Ramos (cell line): ENCODE measurements at regions not wholly inside any gene's neighbourhood (a gene's known extent, or its start where the extent isn't known, plus 50 kb on each side); places are given as distances from the start of the nearest gene placed in this dataset.
"Not testable (repeated sequence)": the region's sequence is repeated elsewhere in the genome, so short reads cannot be mapped to it uniquely, and the experiment has no call there.

Experiments used
- in situ Hi-C: fragments of 300-500 bp; cut with MboI; formaldehyde crosslinking; loops from one replicate; pipeline ENCODE4 v1.14.3; 2022; ENCODE audit warnings: low sequenced_read_pairs; ENCODE audit not compliant: unreplicated experiment

DNA sequence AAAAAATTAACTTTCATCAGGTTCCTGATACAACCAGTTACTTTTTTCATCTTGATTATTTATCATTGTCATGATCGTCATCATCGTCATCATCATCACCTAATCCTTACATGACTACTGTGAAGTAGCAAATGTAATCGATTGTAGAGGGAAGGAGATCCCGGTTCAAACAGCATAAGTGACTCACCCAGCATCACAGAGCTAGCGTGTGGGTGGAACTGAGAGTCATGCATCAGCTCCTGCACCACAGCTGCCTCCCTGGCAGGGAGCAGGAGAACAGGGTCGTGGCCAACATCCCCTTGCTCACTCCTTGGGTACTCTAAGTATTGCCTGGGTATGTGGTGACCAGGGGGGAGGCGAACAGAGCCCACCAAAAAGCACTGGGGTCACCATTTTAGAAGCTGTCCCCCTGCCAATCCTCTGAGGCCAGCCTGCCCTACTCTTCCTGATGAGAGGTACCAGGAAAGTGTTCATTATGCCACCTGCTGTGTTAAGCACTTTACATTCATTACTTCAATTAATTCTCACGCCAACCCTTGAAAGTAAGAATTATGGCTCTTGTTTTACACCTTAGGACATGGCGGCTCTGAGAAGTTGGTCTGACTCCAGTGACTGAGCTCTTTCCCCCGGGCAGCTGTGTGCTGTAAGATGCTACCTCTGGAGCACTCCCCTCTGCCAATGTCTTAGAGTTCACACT lies 425.2 kb downstream of the CD83 start:
- in situ Hi-C loops, result no loop called here

DNA sequence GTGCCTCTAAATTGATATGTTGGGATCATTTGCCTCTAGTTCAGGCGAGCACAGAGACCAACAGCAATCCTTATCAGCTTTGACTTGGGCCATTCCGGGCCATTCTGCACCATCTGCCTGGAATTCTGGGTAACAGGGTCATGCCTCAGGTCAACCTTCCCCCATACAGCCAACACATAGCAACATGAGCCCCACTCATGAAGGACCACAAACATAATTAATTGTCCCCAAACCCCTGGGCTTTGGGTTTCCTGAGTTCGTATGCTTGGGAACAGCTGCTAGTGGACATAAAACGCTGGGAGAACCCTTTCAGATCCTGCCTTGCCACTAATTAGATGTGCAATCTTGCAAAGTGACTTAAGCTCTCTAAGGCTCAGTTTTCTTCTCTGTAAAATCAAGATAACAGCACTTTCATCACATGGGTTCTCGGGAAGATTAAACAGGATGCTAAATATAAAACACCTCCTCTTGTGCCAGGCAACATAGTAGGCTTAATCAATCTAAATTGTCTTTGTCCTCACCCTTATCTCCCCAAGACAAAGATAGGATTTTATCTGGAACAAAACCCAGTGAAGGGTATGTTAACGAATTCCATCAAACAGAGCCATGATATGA lies 426.5 kb downstream of the CD83 start:
- in situ Hi-C loops, result no loop called here

DNA sequence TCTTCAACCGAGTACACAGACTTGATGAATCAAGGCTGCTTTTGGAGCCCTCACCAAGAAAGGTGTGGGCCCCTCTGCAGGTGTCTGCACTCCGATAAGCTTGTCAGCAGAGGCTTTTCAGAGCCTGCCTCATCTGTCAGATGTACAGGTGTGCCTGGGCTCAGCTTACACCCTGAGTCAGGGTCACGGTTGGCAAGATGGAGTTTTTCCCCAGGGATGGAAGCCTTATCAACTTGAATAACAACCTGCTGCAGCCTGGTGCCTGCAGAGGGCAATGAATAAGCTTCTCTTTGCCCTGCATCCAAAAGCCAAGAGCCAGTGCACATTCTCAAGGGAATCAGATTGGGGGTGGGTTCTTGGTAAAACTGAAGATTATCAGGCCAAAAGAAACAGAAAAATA lies 427.1 kb downstream of the CD83 start:
- in situ Hi-C loops, result no loop called here

DNA sequence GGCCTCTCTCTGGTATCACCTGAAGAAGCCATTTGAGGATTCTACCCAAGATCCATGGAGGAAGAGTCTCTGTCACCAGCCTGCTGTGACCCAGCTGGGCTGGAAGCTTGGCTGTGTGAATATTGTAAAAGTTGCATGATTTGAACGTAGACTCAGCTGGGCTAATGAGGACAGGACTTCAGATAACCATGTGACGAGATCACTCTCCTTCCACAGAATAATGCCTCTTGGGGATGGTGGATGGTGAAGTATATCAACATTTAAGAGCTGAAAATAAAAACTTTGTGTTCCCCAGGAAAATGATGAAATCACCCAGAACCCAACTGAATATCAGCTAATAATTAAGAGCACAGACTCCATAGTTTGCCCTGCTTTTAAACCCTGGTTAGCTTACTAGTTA lies 427.9 kb downstream of the CD83 start:
- in situ Hi-C loops, result no loop called here

DNA sequence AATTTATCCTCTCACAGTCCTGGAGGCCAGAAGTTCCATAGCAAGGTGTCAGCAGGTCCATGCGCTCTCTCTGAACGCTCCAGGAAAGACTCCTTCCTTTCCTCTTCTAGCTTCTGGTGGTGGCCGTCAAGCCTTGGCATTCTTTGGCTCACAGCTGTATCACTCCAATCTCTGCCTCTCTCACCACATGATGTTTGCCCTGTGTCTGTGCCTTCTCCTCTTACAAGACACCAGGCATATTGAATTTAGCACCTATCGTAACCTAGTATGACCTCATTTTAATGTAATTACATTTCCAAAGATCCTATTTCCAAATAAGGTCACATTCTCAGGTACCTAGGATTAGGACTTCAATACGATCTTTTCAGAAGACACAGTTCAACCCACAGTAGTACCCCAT lies 428.5 kb downstream of the CD83 start:
- in situ Hi-C loops, result no loop called here

DNA sequence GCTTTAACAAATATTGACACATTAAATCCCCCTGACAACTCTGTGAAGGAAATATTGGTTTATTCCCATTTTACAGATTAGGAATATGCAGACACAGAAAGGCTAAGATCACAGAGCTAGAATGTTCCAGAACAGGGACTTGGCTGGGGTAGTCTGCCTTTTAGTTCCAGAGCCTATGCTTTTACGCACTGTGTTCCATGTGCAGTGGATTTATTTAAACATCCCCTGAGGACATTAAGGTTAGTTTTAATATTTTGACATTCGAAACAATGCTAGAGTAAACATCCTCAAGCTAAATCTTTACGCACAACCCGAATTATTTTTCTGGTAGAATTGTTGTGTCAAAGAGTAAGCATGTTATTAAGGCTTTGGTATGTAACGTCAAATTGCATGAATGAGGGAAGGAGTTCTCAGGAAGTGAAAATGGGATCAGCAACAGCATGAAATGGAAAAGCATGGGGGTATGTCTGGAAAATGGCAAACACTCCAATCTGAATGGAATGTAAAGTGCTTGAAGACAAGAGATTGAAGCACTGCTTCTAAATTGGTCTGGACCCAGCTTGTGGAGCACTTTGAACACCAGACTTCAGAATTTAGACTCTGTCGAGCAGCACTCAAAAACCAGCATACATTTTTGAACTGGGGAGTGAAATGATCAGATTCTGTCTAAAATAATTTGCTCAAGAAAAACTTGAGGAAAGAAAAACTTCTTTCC lies 429.9 kb downstream of the CD83 start:
- in situ Hi-C loops, result no loop called here

DNA sequence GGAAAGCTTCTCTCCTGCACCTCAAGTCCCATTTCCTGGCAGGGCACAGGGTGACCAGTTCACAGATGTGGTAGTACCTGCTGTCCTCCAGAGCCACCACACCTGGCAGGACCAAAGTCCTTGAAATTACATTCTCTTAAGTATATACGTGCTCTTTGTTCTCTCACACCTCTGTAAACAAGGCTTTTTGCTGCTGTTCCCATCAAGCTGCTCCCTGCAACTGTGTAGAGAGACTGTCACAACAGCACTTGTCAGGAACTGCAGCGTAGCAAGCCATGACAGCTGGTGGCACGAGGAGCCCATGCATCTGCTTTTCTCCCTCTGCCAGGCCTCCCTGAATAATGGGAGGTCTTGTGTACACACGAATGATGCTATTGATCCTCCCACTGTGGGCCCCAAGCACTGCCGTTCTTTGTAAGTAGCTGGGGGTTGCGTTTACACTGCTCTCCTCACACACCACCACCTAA lies 431.8 kb downstream of the CD83 start:
- in situ Hi-C loops, result no loop called here

DNA sequence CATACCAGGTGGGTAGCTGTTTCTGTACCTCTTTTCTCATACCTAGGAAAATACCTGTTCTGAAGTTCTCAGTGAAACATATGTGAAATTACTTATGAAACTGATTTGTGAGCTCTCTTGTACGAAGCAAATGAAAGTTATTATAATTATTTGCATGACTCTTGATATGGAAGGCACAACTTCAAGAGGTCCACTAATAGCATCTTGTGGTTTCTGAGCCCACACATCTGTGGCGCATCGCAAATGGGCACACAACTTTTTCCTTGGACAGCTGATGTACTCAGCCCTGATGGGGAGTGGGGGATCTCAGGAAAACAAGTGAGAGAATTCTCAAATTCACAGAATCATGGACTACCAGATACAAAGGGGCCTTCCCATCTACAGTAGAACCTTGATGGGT lies 432.3 kb downstream of the CD83 start:
- in situ Hi-C loops, result no loop called here

DNA sequence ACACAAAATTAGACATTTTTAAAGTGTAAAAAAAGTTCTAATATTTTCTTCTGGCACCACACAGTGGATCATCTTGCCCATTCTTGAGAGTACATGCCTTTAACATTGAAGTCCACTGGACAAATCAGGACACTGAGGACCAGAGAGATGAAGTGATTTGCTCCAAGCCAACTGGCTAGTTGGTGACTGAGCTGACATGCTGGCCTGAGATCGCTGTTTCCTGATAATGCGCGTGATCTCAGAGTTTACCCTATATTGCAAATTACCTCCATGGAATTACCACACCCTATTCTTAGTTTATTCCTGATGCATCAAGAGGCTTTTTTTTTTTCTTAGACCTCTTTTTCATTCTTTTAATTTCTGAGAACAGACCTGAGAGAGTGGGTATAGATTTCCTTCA lies 432.8 kb downstream of the CD83 start:
- in situ Hi-C loops, result no loop called here

DNA sequence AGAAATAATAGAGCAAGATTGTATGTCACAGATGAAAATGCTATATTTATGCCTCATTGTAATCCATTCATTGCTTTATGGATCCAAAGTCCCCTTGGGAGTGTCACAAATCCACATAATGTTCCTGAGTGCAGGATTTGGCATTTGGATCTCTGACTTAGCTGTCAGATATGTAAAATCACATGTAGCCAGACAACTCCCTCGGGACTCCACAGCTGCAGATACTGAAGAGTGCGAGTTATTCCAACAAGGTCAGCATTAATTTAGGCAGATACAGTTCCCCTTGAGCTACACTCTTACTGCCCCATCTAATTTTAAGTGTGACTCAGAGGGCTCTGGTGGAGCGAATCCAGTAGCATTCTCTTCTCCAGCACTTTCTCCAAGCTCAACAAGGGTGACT lies 433.2 kb downstream of the CD83 start:
- in situ Hi-C loops, result no loop called here

DNA sequence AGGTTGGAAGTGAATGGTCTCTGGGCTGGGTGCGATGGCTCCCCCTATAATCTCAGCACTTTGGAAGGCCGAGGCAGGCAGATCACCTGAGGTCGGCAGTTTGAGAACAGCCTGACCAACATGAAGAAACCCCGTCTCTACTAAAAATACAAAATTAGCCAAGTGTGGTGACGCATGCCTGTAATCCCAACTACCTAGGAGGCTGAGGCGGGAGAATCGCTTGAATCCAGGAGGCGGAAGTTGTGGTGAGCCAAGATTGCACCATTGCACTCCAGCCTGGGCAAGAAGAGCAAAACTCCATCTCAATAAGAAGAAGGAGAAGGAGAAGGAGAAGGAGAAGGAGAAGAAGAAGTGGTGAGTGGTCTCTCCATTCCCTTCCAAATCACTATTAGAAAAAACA lies 434.0 kb downstream of the CD83 start:
- in situ Hi-C loops, result not testable (repeated sequence)

DNA sequence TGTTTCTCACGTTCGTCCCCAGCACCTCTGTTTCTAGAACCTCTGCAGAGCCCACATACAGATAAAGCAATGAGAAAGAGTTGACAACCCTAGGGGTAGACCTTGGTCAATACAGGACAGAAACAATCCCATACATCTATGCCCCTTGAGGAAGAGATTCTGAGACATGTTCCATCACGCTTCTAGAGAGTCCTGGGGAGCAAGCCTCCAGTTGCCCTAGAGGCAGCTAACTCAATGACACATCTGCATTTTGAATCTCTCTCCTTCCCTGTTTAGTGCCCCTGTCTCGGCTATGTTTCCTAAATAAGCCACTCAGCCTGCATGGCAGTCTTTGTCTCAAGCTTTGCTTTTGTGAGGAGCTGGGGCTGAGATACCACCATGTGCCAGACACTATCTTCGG lies 435.3 kb downstream of the CD83 start:
- in situ Hi-C loops, result no loop called here

DNA sequence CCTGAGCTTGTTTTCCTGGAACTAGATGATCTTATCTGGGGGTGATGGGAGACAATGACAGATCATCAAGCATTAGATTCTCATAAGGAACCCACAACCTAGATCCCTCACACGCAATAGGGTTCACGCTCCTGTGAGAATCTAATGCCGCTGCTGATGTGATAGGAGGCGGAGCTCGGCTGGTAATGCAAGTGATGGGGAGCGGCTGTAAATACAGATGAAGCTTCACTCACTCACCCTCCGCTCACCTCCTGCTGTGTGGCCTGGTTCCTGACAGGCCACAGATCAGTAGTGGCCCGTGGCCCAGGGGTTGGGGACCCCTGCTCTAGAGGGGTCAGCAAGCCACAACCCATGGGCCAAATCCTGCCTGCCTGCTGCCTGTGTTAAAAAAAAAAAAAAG lies 435.9 kb downstream of the CD83 start:
- in situ Hi-C loops, result no loop called here

DNA sequence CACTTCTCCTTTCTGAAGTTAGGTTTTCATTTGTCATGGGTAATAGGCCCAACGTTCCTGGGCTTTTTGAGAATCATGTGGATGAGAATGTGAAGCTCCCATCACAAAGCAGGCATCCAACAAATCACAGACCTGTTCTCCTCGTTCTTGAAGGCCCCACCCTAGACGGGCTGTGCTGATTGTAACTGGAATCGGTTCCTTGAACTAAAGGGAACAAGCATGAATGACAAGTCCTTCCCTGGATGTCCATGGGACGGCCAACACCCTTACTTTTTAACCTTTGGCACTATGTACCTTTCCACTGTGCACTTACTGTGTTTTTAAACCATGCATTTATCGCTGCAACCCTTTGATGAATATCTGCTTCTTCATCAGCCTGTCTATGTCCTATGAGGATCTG lies 438.2 kb downstream of the CD83 start:
- in situ Hi-C loops, result no loop called here

DNA sequence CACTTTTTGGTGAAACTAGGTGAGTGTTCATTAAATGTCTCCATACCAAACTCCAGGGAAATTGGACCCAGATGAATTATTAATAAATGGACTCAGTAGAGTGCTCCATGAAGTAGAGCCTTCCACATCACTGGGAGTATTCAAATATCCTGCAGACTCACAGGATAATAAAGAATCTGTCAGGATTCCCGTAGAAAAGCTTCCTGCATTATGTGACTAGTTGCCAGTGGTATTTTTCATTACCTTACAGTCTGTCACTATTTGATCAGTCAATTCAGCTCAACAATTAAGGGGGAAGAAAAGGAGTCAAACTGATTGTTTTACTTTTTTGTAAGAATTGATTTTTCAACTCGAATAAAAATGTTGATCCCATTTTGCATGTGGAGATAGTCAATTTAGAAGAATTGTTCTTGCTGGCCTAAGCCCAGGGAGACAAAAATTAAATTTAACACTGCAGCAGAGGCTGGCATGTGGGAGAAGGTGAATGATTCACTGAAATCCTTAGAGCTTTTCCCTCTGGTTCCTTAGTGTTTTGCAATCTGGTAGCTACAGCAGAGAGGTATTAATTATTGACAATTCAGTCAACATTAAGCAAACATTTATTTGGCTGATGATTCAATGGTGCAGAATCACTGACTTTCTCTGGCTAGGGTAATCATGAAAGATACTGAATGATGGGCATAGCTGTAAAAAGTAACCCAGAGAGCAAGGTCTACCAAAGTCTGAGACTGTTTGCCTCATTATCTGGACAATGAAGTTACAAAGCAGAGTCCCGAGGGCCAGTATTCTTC lies 442.4 kb downstream of the CD83 start:
- in situ Hi-C loops, result no loop called here

DNA sequence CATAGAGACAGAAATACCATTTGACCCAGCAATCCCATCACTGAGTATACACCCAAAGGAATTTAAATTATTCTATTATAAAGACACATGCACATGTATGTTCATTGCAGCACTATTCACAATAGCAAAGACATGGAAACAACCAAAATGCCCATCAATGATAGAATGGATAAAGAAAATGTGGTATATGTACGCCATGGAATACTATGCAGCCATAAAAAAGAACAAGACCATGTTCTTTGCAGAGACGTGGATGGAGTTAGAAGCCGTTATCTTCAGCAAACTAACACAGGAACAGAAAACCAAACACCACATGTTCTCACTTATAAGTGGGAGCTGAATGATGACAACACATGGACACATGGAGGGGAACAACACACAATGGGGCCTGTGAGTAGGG lies 444.0 kb downstream of the CD83 start:
- in situ Hi-C loops, result not testable (repeated sequence)

DNA sequence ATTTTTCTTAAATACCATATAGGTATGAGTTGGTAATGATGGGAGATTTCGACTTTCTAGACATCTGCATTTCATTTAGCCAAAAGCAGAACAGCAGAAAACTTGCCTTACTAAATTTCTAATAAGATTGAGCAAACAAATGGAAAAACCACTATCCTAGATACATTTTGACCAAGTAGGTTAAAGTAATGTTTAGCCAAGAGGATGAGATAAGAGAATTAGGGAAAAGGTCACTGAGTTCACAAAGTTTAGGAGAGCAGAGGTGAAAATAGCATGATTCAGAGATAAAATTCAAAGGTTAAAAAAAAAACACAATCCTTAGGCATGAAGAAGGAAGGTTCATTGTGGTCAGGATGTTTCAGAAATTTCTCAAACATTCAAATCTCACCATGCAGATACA lies 450.3 kb downstream of the CD83 start:
- in situ Hi-C loops, result no loop called here

DNA sequence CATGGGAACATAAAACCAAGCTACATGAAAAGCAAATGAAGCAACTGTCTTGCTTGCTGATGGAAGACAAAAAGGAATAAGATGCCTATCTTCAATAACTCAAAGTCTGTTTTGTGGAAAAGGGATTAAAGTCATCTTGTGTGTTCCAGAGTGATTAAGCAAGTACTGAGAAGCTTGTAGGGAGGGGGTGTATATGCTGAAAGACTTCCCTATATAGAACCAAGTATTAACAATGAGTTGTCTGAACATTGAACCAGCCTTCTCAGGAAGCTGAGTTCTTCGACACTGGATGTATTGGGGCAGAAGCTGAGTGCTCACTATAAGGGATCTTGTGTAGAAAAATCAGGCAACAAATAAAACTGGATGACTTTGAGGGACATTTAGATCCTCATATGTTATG lies 451.8 kb downstream of the CD83 start:
- in situ Hi-C loops, result no loop called here

DNA sequence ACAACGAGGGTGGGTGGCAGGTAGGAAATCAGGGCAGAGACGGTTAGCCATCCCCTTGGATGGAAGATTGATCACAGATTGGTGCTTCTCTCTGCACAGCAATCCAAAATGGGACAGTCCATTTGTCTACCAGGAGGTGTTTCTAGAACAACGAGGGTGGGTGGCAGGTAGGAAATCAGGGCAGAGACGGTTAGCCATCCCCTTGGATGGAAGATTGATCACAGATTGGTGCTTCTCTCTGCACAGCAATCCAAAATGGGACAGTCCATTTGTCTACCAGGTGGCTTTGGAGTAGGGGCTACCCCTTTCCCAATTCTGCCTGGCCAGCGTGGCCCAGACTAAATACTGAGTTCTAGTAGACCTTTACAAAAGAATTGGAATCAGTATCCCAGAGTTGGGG lies 452.3 kb downstream of the CD83 start:
- in situ Hi-C loops, result not testable (repeated sequence)

DNA sequence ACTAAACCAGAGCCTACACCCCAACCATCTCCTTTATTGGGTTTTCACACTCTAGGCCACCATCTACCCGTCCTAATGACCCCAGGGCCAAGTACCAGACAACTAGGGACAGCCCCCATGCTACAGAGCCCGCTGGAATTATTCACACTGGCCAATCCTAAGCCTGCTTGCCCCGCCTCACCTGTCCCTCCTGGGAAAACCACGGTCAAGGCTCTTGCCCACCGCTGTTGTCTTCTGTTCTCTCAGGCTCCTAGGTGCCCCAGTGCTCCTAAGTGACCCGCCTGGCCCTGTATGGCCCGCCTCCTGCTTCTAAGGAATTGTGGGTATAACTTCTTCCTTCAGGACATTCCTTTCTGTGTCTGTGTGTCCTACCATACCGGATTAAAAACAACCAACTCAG lies 453.4 kb downstream of the CD83 start:
- in situ Hi-C loops, result no loop called here

DNA sequence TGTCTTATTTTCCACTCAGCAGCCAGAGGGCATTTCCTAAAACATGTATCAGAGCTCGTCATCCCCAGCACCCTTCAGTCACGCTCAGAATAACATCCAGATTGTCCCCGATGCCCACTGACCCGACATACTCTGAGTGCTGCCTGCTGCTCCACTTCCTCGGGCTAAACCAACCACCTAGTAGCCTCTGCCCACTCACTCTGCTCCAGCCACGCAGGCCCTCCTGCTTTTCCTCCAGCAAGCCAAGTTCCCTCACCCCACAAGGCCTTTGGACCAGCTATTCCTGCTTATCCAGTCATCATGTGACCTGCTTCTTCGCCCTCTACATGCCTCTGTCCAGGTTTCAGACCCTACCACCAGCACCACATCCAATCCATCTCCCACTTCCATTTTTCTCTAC lies 454.2 kb downstream of the CD83 start:
- in situ Hi-C loops, result no loop called here
